DOHH2 (cell line): ENCODE measurements at regions not wholly inside any gene's neighbourhood (a gene's known extent, or its start where the extent isn't known, plus 50 kb on each side); places are given as distances from the start of the nearest gene placed in this dataset.
A peak's percentile ranks its signal among the peaks of the same experiment; 100 is the strongest.

ENCODE experiments used
- H3F3A ChIP-seq: fragments of 200-600 bp; sonication (generic), shearing (Covaris generic); 2 replicates; pipeline ENCODE4 v1.6.0; 2016; ENCODE audit warnings: antibody characterized with exemption, mild to moderate bottlenecking; ENCODE audit not compliant: control insufficient read depth, insufficient read depth
- H3K27ac ChIP-seq: fragments of 200-600 bp; sonication (generic); 2 replicates; pipeline ENCODE4 v1.5.1; 2014; ENCODE audit warnings: low read depth, mild to moderate bottlenecking, low read length, moderate library complexity
- H3K27me3 ChIP-seq: fragments of 200-600 bp; sonication (generic); 2 replicates; pipeline ENCODE4 v1.6.1; 2014; ENCODE audit warnings: mild to moderate bottlenecking, low read length, mixed read lengths; ENCODE audit not compliant: control insufficient read depth
- H3K36me3 ChIP-seq: fragments of 200-600 bp; sonication (generic); 2 replicates; pipeline ENCODE4 v1.6.1; 2014; ENCODE audit warnings: mild to moderate bottlenecking, low read length, moderate library complexity, mixed read lengths; ENCODE audit not compliant: control insufficient read depth
- H3K4me1 ChIP-seq: fragments of 200-600 bp; sonication (generic); 2 replicates; pipeline ENCODE4 v1.6.1; 2014; ENCODE audit warnings: mild to moderate bottlenecking, low read length, mixed read lengths; ENCODE audit not compliant: control insufficient read depth
- H3K4me2 ChIP-seq: fragments of 200-600 bp; sonication (generic); 2 replicates; pipeline ENCODE4 v1.6.0; 2014; ENCODE audit warnings: mild to moderate bottlenecking, low read length, moderate library complexity
- H3K4me3 ChIP-seq: fragments of 200-600 bp; sonication (generic); 2 replicates; pipeline ENCODE4 v1.5.1; 2014; ENCODE audit warnings: mild to moderate bottlenecking, low read length, mixed read lengths
- H3K79me2 ChIP-seq: fragments of 200-600 bp; sonication (generic); 2 replicates; pipeline ENCODE4 v1.6.1; 2014; ENCODE audit warnings: mild to moderate bottlenecking, low read length, mixed read lengths; ENCODE audit not compliant: control insufficient read depth
- H3K9me2 ChIP-seq: fragments of 200-600 bp; sonication (generic); replicated peaks from 2 replicates; pipeline ENCODE4 v1.6.1; 2014; ENCODE audit warnings: mild to moderate bottlenecking, low read length, mixed read lengths; ENCODE audit not compliant: control insufficient read depth
- H3K9me3 ChIP-seq: fragments of 200-600 bp; sonication (generic); 2 replicates; pipeline ENCODE4 v1.6.1; 2014; ENCODE audit warnings: antibody characterized with exemption, low read length, mixed read lengths; ENCODE audit not compliant: control insufficient read depth, insufficient read depth
- H4K20me1 ChIP-seq: fragments of 200-600 bp; sonication (generic); 2 replicates; pipeline ENCODE4 v1.6.0; 2014; ENCODE audit warnings: low read depth, mild to moderate bottlenecking, antibody characterized with exemption, low read length, moderate library complexity; ENCODE audit not compliant: control insufficient read depth, insufficient read depth
- EZH2phosphoT487 ChIP-seq: fragments of 200-600 bp; sonication (generic); IDR thresholded peaks from 2 replicates; pipeline ENCODE4 v1.6.1; 2017; ENCODE audit warnings: borderline replicate concordance, mild to moderate bottlenecking, antibody characterized with exemption, low read length, moderate library complexity, mixed read lengths
- TF ChIP-seq, protein P1 (sequence below): fragments of 200-600 bp; sonication (generic); IDR thresholded peaks from one replicate; pipeline ENCODE4 v1.5.1; 2014; ENCODE audit warnings: antibody characterized with exemption, mild to moderate bottlenecking, low read depth, low read length; ENCODE audit not compliant: poor library complexity, severe bottlenecking

DNA sequence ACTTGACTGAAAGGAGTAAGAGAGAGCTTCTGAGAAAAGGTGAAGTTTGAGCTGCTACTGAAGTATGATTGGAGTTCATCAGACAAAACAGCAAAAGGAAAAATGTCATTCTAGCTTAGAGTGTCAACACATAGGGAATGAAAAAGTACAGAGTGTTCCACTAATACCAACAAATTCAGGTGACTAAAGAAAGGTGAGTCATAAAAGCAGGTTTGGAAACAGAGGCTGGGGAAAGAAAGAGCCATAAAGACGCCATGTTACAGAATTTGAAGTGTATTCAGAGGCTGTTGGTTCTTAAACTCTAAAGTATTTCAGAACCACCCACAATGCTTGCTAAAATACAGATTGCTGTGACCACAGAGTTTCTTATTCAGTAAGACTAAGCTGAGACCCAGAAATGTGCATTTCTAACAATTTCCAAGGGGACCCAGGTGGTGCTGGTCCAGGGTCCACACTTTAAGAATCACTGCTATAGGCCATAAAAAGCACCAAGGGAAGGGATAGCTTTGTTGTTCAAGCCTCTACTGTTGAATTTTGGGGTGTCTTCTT, 143.1 kb downstream of the ELAPOR2 start:
- no peaks in the 10 kb centered on the region for H3K9me3 ChIP-seq
- H4K20me1 ChIP-seq: no peaks in the 10 kb centered on the region
- H3F3A ChIP-seq: peaks cover 2% of the 10 kb centered on the region; the same call in 1 of the 2 replicates
- H3K27ac ChIP-seq: no peak overlapping the region
- no peaks in the 10 kb centered on the region for H3K27me3 ChIP-seq
- H3K4me3 ChIP-seq: no peak overlapping the region
- H3K9me2 ChIP-seq: no peaks in the 10 kb centered on the region; the same call in 1 of the 2 replicates
- H3K79me2 ChIP-seq: no peaks in the 10 kb centered on the region
- no peak overlapping the region for H3K4me2 ChIP-seq
- H3K4me1 ChIP-seq: no peaks in the 10 kb centered on the region
- no peak for TF ChIP-seq EZH2phosphoT487
- TF ChIP-seq, protein P1, sequence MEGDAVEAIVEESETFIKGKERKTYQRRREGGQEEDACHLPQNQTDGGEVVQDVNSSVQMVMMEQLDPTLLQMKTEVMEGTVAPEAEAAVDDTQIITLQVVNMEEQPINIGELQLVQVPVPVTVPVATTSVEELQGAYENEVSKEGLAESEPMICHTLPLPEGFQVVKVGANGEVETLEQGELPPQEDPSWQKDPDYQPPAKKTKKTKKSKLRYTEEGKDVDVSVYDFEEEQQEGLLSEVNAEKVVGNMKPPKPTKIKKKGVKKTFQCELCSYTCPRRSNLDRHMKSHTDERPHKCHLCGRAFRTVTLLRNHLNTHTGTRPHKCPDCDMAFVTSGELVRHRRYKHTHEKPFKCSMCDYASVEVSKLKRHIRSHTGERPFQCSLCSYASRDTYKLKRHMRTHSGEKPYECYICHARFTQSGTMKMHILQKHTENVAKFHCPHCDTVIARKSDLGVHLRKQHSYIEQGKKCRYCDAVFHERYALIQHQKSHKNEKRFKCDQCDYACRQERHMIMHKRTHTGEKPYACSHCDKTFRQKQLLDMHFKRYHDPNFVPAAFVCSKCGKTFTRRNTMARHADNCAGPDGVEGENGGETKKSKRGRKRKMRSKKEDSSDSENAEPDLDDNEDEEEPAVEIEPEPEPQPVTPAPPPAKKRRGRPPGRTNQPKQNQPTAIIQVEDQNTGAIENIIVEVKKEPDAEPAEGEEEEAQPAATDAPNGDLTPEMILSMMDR: no peak
- H3K36me3 ChIP-seq: peaks cover 18% of the 10 kb centered on the region

DNA sequence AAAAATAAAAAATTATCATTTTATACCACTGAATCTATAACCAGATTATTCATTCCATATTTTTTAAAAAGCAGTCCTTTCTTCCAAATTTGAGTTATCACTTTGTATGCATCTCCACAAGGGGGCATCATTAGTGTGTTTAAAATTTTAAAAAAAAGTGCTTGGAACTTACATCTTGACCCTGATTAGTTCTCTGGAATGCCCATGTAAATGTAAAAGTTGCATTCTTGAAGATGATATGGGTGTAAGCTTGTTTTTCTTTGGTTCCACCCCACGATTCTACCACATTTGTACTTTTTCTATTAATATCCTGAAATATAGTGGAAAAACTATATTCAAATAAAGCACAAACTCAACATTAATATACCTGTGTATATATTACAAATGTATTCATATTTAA, 144.9 kb downstream of the ELAPOR2 start:
- Histone ChIP-seq H3K79me2 (no peaks in the 10 kb centered on the region), H3K27ac (no peak overlapping the region), H3K9me2 (no peaks in the 10 kb centered on the region; the same call in 1 of the 2 replicates), H3K4me3 (no peak overlapping the region), H3K9me3 (no peaks in the 10 kb centered on the region), H3F3A (peaks cover 2% of the 10 kb centered on the region; the same call in 1 of the 2 replicates), H3K4me1 (no peaks in the 10 kb centered on the region), H3K4me2 (no peak overlapping the region), H4K20me1 (no peaks in the 10 kb centered on the region), H3K36me3 (peaks cover 18% of the 10 kb centered on the region), H3K27me3 (no peaks in the 10 kb centered on the region)
- no peak for TF ChIP-seq EZH2phosphoT487
- TF ChIP-seq, protein P1: peak; percentile 78
